ENCODE measurements at regions not wholly inside any gene's neighbourhood (a gene's known extent, or its start where the extent isn't known, plus 50 kb on each side); places are given as distances from the start of the nearest gene placed in this dataset.
A peak's percentile ranks its signal among the peaks of the same experiment; 100 is the strongest.

- Histone ChIP-seq H3K27me3 (no peaks in the 10 kb centered on the region), H3K4me3 (no peak overlapping the region), H3K9me3 (no peaks in the 10 kb centered on the region), H3K4me1 (peaks cover 3% of the 10 kb centered on the region), H3K27ac (no peak overlapping the region), H3K36me3 (no peaks in the 10 kb centered on the region)
- no peak for TF ChIP-seq CTCF (IDR thresholded peaks at IDR 0.05)
- ATAC-seq, result no peak
- DNase-seq, result no peak
- intact Hi-C loops (cut with DNase I), result no loop called here
Measured at GRCh38 chrX:69287095-69287494, 121.8 kb upstream of the PJA1 start.

- ATAC-seq, result no peak
- no peaks in the 10 kb centered on the region for H3K27me3 ChIP-seq
- peaks cover 3% of the 10 kb centered on the region for H3K4me1 ChIP-seq
- H3K36me3 ChIP-seq, result no peaks in the 10 kb centered on the region
- no peak for DNase-seq
- H3K9me3 ChIP-seq, result no peaks in the 10 kb centered on the region
- H3K4me3 ChIP-seq, result no peak overlapping the region
- intact Hi-C loops (cut with DNase I), result no loop called here
- TF ChIP-seq CTCF (IDR thresholded peaks at IDR 0.05), result no peak
- no peak overlapping the region for H3K27ac ChIP-seq
Measured at GRCh38 chrX:69286565-69286906, 121.3 kb upstream of the PJA1 start.

GRCh38 chrX:69285881-69286564 is 120.8 kb upstream of the PJA1 start:
- Histone ChIP-seq H3K27ac (peak overlapping the region; percentile 36), H3K36me3 (no peaks in the 10 kb centered on the region), H3K4me3 (peak overlapping the region; percentile 40), H3K27me3 (no peaks in the 10 kb centered on the region), H3K4me1 (peaks cover 3% of the 10 kb centered on the region), H3K9me3 (no peaks in the 10 kb centered on the region)
- peak; percentile 79 for TF ChIP-seq CTCF (IDR thresholded peaks at IDR 0.05)
- intact Hi-C loops (cut with DNase I), result no loop called here
- peak; percentile 87 for ATAC-seq
- DNase-seq, result peak; percentile 76

- DNase-seq (peak; percentile 62), ATAC-seq (peak; percentile 59)
- no peak for TF ChIP-seq CTCF (IDR thresholded peaks at IDR 0.05)
- Histone ChIP-seq H3K36me3 (no peaks in the 10 kb centered on the region), H3K9me3 (no peaks in the 10 kb centered on the region), H3K27ac (peak overlapping the region; percentile 36), H3K4me1 (peaks cover 3% of the 10 kb centered on the region), H3K27me3 (no peaks in the 10 kb centered on the region), H3K4me3 (peak overlapping the region; percentile 40)
- intact Hi-C loops (cut with DNase I), result no loop called here
Measured at GRCh38 chrX:69285401-69285877, 120.2 kb upstream of the PJA1 start.

- Histone ChIP-seq H3K36me3 (no peaks in the 10 kb centered on the region), H3K27me3 (no peaks in the 10 kb centered on the region), H3K4me3 (no peak overlapping the region), H3K27ac (no peak overlapping the region), H3K4me1 (peaks cover 3% of the 10 kb centered on the region), H3K9me3 (no peaks in the 10 kb centered on the region)
- no peak for TF ChIP-seq CTCF (IDR thresholded peaks at IDR 0.05)
- intact Hi-C loops (cut with DNase I), result no loop called here
- DNase-seq, result no peak
- no peak for ATAC-seq
Measured at GRCh38 chrX:69284491-69284890, 119.2 kb upstream of the PJA1 start.

All from upper lobe of right lung (tissue), 1 donor.